RWPE2 (cell line): ENCODE measurements at regions not wholly inside any gene's neighbourhood (a gene's known extent, or its start where the extent isn't known, plus 50 kb on each side); places are given as distances from the start of the nearest gene placed in this dataset.

Experiments used
- ATAC-seq: fragments of 200-7000 bp; cut with Tn5 transposase; 3 replicates; pipeline ENCODE4 v1.9.1; 2021; ENCODE audit warnings: low read depth
- DNase-seq: peaks from one replicate; pipeline ENCODE4 v3.0.0-alpha.2; 2020; ENCODE audit warnings: low spot score
- H3K27ac ChIP-seq: fragments of 450-650 bp; 2 replicates; pipeline ENCODE4 v1.5.1; 2017; ENCODE audit warnings: mild to moderate bottlenecking; ENCODE audit not compliant: poor library complexity, severe bottlenecking
- H3K27me3 ChIP-seq: fragments of 250-450 bp; sonication (Bioruptor Pico); 2 replicates; pipeline ENCODE4 v1.5.1; 2021; ENCODE audit warnings: mild to moderate bottlenecking, moderate library complexity; ENCODE audit not compliant: insufficient read depth, poor library complexity, severe bottlenecking
- H3K36me3 ChIP-seq: fragments of 250-450 bp; sonication (Bioruptor Pico); 2 replicates; pipeline ENCODE4 v1.5.1; 2020; ENCODE audit warnings: low read depth, mild to moderate bottlenecking, moderate library complexity
- H3K4me1 ChIP-seq: fragments of 250-450 bp; sonication (Bioruptor Pico); 2 replicates; pipeline ENCODE4 v1.5.1; 2021; ENCODE audit warnings: mild to moderate bottlenecking, moderate library complexity; ENCODE audit not compliant: insufficient read depth, poor library complexity, severe bottlenecking
- H3K4me3 ChIP-seq: fragments of 250-450 bp; sonication (Bioruptor Pico); 2 replicates; pipeline ENCODE4 v1.5.1; 2021; ENCODE audit warnings: mild to moderate bottlenecking, moderate library complexity; ENCODE audit not compliant: severe bottlenecking
- H3K9me3 ChIP-seq: fragments of 250-450 bp; sonication (Bioruptor Pico); 2 replicates; pipeline ENCODE4 v1.5.1; 2021; ENCODE audit warnings: mild to moderate bottlenecking, moderate library complexity; ENCODE audit not compliant: severe bottlenecking
- TF ChIP-seq, protein P1 (sequence below): fragments of 450-650 bp; IDR thresholded peaks from one replicate; pipeline ENCODE4 v1.5.1; 2017; ENCODE audit warnings: mild to moderate bottlenecking, moderate library complexity; ENCODE audit not compliant: poor library complexity, severe bottlenecking

DNA sequence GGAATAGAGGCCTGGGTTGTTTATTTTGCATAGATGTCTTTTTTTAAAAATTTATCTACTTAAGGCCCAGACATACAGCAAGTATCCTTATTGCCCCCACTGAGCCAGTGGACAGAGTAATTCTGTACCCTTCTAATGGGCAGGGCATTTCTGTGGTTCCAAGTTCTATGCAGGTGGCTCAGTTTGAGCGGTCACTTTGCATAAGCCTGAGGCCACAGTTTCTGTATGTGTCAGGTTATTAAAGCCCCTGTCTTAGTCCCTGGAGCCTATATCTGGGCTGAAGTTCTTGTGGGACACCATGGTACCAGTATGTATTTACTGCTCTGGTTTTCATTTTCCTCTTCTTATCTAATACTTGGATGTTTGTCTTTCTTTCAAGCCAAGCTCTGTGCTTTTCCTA lies 168.8 kb downstream of the MID1IP1 start:
- DNase-seq: no peak
- Histone ChIP-seq H3K9me3 (no peaks in the 10 kb centered on the region), H3K4me3 (no peak overlapping the region), H3K27ac (no peak overlapping the region), H3K27me3 (no peaks in the 10 kb centered on the region), H3K4me1 (no peaks in the 10 kb centered on the region), H3K36me3 (no peaks in the 10 kb centered on the region)
- no peak for ATAC-seq
- TF ChIP-seq, protein P1, sequence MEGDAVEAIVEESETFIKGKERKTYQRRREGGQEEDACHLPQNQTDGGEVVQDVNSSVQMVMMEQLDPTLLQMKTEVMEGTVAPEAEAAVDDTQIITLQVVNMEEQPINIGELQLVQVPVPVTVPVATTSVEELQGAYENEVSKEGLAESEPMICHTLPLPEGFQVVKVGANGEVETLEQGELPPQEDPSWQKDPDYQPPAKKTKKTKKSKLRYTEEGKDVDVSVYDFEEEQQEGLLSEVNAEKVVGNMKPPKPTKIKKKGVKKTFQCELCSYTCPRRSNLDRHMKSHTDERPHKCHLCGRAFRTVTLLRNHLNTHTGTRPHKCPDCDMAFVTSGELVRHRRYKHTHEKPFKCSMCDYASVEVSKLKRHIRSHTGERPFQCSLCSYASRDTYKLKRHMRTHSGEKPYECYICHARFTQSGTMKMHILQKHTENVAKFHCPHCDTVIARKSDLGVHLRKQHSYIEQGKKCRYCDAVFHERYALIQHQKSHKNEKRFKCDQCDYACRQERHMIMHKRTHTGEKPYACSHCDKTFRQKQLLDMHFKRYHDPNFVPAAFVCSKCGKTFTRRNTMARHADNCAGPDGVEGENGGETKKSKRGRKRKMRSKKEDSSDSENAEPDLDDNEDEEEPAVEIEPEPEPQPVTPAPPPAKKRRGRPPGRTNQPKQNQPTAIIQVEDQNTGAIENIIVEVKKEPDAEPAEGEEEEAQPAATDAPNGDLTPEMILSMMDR: no peak

DNA sequence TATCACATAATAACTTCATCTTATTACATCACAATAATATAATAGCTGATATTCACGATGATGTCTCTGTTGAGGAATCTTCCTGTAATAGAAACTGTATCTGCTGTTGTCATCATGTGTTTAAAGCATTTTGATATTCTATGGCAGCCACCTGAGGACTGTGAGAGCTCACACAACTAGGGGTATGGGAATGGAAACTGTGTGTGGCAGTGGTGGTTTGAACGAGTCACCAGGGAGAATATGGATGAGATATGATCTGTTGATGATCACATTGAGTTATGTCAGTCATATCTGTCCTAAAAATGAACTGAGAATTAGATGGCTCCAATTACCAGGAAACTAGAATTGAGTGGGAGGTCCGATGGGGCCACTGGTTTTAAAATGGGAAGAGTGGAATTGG lies 169.6 kb downstream of the MID1IP1 start:
- no peak overlapping the region for H3K27ac ChIP-seq
- TF ChIP-seq, protein P1: no peak
- no peak for ATAC-seq
- no peak for DNase-seq
- no peaks in the 10 kb centered on the region for H3K27me3 ChIP-seq
- H3K9me3 ChIP-seq: no peaks in the 10 kb centered on the region
- no peaks in the 10 kb centered on the region for H3K4me1 ChIP-seq
- no peak overlapping the region for H3K4me3 ChIP-seq
- H3K36me3 ChIP-seq: no peaks in the 10 kb centered on the region

DNA sequence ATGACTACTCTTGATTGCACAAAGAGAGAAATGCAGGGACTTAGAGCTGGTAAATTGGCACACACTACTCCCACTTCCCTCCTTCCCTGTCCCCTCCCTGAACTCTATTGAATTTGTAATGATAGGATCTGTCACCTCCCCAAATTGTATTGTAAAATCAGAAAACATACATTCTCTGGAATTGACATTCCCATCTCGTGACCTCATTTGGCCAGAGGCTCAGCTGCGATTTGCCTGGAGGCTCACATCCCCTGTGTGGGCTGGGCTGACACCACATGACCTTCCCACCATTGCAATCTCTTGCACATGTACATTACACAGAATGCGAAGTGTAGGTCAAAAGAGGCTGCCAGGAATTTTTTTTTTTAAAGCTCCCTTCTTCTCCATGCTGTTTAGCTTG lies 172.1 kb downstream of the MID1IP1 start:
- H3K9me3 ChIP-seq: no peaks in the 10 kb centered on the region
- no peaks in the 10 kb centered on the region for H3K27me3 ChIP-seq
- no peak overlapping the region for H3K27ac ChIP-seq
- no peak for ATAC-seq
- H3K4me3 ChIP-seq: no peak overlapping the region
- DNase-seq: no peak
- no peaks in the 10 kb centered on the region for H3K4me1 ChIP-seq
- no peaks in the 10 kb centered on the region for H3K36me3 ChIP-seq
- TF ChIP-seq, protein P1: no peak

DNA sequence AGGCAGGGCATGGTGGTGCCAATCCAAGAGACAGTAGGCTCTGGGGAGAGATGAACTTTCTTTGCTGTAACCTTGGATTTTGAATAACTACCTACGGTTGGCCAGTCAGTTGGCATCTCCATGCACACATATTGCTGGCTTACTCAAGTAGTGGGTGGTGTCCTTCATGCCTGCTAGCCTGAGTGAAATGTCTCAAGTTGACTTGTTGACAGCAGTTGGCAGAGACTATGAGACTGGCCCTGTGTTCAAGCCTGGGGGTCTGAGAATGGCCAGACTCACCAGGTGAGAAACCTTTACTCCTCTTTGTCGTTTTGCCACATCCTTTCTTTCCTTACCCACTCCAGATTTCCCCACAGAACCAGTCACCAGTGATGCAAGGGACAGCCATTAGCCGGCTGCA lies 173.3 kb downstream of the MID1IP1 start:
- no peaks in the 10 kb centered on the region for H3K27me3 ChIP-seq
- H3K4me1 ChIP-seq: no peaks in the 10 kb centered on the region
- TF ChIP-seq, protein P1: no peak
- no peak overlapping the region for H3K4me3 ChIP-seq
- no peak overlapping the region for H3K27ac ChIP-seq
- no peak for DNase-seq
- no peaks in the 10 kb centered on the region for H3K36me3 ChIP-seq
- H3K9me3 ChIP-seq: no peaks in the 10 kb centered on the region
- no peak for ATAC-seq

DNA sequence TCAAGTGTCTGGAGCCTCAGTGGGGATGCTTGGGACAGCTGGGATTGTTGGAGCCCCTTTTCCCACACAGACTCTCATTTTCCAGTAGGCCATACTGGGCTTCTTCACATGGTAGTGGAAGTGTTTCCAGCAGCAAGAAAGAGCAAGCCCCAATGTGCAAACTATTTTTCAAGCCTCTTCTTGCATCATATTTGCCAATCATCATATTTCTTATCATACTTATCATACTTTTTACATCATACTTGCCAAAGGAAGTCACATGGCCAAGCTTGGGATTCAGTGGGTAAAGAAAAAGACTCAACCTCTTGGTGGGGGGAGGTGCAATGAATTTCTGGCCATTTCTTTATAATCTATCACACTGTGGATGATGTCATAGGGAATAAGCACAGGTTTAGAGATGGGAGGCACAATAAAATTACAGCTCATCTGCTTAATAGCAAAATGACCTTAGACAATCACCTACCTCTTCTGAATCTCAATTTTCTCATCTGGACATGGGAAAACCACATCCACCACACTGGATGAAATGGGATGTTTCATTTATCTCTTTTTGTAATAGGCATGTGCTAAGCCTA lies 174.2 kb downstream of the MID1IP1 start:
- H3K4me3 ChIP-seq: no peak overlapping the region
- H3K36me3 ChIP-seq: no peaks in the 10 kb centered on the region
- no peak overlapping the region for H3K27ac ChIP-seq
- no peaks in the 10 kb centered on the region for H3K4me1 ChIP-seq
- DNase-seq (no peak), ATAC-seq (no peak)
- no peaks in the 10 kb centered on the region for H3K9me3 ChIP-seq
- H3K27me3 ChIP-seq: no peaks in the 10 kb centered on the region
- TF ChIP-seq, protein P1: no peak
